Esophagus squamous epithelium (tissue), 4 donors: ENCODE measurements at regions not wholly inside any gene's neighbourhood (a gene's known extent, or its start where the extent isn't known, plus 50 kb on each side); places are given as distances from the start of the nearest gene placed in this dataset.

Experiments used
- POLR2A ChIP-seq, 4 donors: fragments of 450-650 bp; IDR thresholded peaks; one replicate each; pipeline ENCODE4 v1.6.1; 2017; ENCODE audit warnings: antibody characterized with exemption in 4 of 4, mild to moderate bottlenecking in 4 of 4, moderate library complexity in 3 of 4
- TF ChIP-seq, protein P1 (sequence below), 6 experiments: fragments of 450-650 bp in 4 of 6; fragments of 200-600 bp in 2 of 6; sonication (generic) in 2 of 6; IDR thresholded peaks; one replicate each; pipeline ENCODE4 v1.5.1; 2016 to 2019; ENCODE audit warnings: antibody characterized with exemption in 6 of 6, mild to moderate bottlenecking in 4 of 6, moderate library complexity in 4 of 6

DNA sequence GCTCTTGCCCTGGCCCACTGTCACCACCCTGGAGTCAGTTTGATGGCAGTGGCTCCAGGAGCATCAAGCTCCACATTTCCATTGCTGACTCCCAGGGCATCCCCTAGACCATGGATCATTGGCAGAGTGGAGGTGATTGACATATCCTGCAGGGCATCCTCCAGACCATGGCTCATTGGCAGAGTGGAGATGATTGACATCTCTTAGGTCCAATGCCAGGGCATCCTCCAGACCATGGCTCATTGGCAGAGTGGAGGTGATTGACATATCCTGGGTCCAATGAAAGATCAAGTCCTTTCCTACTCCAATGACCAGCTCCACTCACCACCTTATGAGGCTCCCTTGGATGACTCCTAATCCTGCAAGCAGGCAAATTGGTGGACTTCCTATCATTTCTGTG lies 174.3 kb upstream of the NLRP1 start:
- TF ChIP-seq, protein P1, sequence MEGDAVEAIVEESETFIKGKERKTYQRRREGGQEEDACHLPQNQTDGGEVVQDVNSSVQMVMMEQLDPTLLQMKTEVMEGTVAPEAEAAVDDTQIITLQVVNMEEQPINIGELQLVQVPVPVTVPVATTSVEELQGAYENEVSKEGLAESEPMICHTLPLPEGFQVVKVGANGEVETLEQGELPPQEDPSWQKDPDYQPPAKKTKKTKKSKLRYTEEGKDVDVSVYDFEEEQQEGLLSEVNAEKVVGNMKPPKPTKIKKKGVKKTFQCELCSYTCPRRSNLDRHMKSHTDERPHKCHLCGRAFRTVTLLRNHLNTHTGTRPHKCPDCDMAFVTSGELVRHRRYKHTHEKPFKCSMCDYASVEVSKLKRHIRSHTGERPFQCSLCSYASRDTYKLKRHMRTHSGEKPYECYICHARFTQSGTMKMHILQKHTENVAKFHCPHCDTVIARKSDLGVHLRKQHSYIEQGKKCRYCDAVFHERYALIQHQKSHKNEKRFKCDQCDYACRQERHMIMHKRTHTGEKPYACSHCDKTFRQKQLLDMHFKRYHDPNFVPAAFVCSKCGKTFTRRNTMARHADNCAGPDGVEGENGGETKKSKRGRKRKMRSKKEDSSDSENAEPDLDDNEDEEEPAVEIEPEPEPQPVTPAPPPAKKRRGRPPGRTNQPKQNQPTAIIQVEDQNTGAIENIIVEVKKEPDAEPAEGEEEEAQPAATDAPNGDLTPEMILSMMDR (IDR thresholded peaks at IDR 0.05): no peak
- TF ChIP-seq POLR2A (IDR thresholded peaks at IDR 0.05): no peak
